Activated B cell treated with CpG ODN at 0.5 μM for 24 hours (primary cell): ENCODE measurements at regions not wholly inside any gene's neighbourhood (a gene's known extent, or its start where the extent isn't known, plus 50 kb on each side); places are given as distances from the start of the nearest gene placed in this dataset.

Source experiments
- ATAC-seq: fragments of 200-7000 bp; cut with Tn5 transposase; one replicate; pipeline ENCODE4 v1.10.0; 2021; ENCODE audit warnings: low read depth, mild to moderate bottlenecking, moderate library complexity
- CTCF ChIA-PET: fragments of 350-600 bp; sonication (Branson Sonifier 250); formaldehyde crosslinking; loops from one replicate; lab custom pipeline; 2021; ENCODE audit warnings: antibody characterized with exemption; lab: Charles Lee
- POLR2A ChIA-PET: fragments of 350-600 bp; sonication (Branson Sonifier 250); formaldehyde crosslinking; loops from one replicate; lab custom pipeline; 2021; ENCODE audit warnings: antibody characterized with exemption; lab: Charles Lee
- DNase-seq: peaks from one replicate; pipeline ENCODE4 v3.0.0; 2022
- H3K27ac Mint-ChIP-seq: one replicate; pipeline ENCODE4 v1.8.0; 2020; ENCODE audit warnings: mixed read lengths
- H3K27me3 Mint-ChIP-seq: one replicate; pipeline ENCODE4 v1.8.0; 2021; ENCODE audit warnings: mixed read lengths
- H3K36me3 Mint-ChIP-seq: one replicate; pipeline ENCODE4 v1.8.0; 2021; ENCODE audit warnings: low read depth, mixed read lengths
- H3K4me1 Mint-ChIP-seq: one replicate; pipeline ENCODE4 v1.8.0; 2021; ENCODE audit warnings: mixed read lengths
- H3K4me3 Mint-ChIP-seq: one replicate; pipeline ENCODE4 v1.8.0; 2020; ENCODE audit warnings: mild to moderate bottlenecking, mixed read lengths
- H3K9me3 Mint-ChIP-seq: one replicate; pipeline ENCODE4 v1.8.0; 2020; ENCODE audit warnings: mixed read lengths
- intact Hi-C: fragments of 100-400 bp; cut with micrococcal nuclease; formaldehyde crosslinking; loops from one replicate; pipeline ENCODE4 v1.15.1; 2024
- TF ChIP-seq, protein P1 (sequence below): fragments of 200-600 bp; IDR thresholded peaks from one replicate; pipeline ENCODE4 v1.8.0; 2022; ENCODE audit warnings: antibody characterized with exemption, mild to moderate bottlenecking

GRCh38 chr1:4276238-4276637 is 376.2 kb upstream of the C1orf174 start:
- ChIA-PET POLR2A (no interaction called here), CTCF (no interaction called here)
- TF ChIP-seq, protein P1, sequence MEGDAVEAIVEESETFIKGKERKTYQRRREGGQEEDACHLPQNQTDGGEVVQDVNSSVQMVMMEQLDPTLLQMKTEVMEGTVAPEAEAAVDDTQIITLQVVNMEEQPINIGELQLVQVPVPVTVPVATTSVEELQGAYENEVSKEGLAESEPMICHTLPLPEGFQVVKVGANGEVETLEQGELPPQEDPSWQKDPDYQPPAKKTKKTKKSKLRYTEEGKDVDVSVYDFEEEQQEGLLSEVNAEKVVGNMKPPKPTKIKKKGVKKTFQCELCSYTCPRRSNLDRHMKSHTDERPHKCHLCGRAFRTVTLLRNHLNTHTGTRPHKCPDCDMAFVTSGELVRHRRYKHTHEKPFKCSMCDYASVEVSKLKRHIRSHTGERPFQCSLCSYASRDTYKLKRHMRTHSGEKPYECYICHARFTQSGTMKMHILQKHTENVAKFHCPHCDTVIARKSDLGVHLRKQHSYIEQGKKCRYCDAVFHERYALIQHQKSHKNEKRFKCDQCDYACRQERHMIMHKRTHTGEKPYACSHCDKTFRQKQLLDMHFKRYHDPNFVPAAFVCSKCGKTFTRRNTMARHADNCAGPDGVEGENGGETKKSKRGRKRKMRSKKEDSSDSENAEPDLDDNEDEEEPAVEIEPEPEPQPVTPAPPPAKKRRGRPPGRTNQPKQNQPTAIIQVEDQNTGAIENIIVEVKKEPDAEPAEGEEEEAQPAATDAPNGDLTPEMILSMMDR: no peak
- no peaks in the 10 kb centered on the region for H3K4me1 Mint-ChIP-seq
- H3K9me3 Mint-ChIP-seq: peaks cover 8% of the 10 kb centered on the region
- intact Hi-C loops: no loop called here
- H3K36me3 Mint-ChIP-seq: no peaks in the 10 kb centered on the region
- no peak for DNase-seq
- no peak overlapping the region for H3K27ac Mint-ChIP-seq
- no peak for ATAC-seq
- no peak overlapping the region for H3K4me3 Mint-ChIP-seq
- peaks cover 3% of the 10 kb centered on the region for H3K27me3 Mint-ChIP-seq

DNA sequence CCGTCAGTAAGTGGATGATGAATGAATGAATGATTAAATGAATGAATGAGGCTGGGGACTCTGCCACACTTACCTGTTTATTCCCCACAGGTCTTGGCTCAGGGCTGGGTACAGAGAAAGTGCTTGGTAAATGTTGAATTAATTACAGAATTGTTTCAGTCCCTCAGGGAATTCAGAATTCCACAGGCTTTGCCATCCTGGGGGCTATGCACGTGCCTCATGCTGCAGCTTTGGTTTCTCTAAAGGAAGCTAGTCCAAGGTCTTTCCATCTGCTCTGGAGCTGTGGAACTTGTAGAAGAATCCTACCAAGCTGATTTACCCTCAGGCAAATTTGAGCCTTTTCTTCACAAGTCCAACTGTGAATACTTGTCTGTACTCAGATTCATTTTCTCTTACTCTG is 376.8 kb upstream of the AJAP1 start:
- Mint-ChIP-seq H3K27me3 (peaks cover 3% of the 10 kb centered on the region), H3K4me3 (no peak overlapping the region), H3K4me1 (no peaks in the 10 kb centered on the region), H3K27ac (no peak overlapping the region), H3K36me3 (no peaks in the 10 kb centered on the region), H3K9me3 (peaks cover 8% of the 10 kb centered on the region)
- TF ChIP-seq, protein P1: no peak
- ChIA-PET POLR2A (no interaction called here), CTCF (no interaction called here)
- no peak for DNase-seq
- intact Hi-C loops: no loop called here
- no peak for ATAC-seq

DNA sequence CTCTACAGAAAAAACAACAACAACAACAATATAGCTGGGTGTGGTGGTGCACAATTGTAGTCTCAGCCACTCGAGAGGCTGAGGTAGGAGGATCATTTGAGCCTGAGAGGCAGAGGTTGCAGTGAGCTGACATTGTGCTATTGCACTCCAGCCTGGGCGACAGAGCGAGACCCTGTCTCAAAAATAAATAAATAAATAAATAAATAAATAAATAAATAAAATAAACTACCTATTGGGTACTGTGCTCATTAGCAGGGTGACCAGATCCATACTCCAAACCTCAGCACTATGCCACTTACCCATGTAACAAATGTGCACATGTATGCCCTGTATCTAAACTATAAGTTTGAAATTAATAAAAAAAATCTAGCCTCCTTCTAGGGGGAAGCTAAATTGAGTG is 369.4 kb upstream of the AJAP1 start:
- no peak for ATAC-seq
- TF ChIP-seq, protein P1: no peak
- Mint-ChIP-seq H3K4me1 (no peaks in the 10 kb centered on the region), H3K4me3 (no peak overlapping the region), H3K27ac (no peak overlapping the region), H3K36me3 (no peaks in the 10 kb centered on the region), H3K9me3 (peaks cover 15% of the 10 kb centered on the region), H3K27me3 (peaks cover 6% of the 10 kb centered on the region)
- CTCF ChIA-PET: no interaction called here
- intact Hi-C loops: no loop called here
- no peak for DNase-seq
- POLR2A ChIA-PET: no interaction called here

DNA sequence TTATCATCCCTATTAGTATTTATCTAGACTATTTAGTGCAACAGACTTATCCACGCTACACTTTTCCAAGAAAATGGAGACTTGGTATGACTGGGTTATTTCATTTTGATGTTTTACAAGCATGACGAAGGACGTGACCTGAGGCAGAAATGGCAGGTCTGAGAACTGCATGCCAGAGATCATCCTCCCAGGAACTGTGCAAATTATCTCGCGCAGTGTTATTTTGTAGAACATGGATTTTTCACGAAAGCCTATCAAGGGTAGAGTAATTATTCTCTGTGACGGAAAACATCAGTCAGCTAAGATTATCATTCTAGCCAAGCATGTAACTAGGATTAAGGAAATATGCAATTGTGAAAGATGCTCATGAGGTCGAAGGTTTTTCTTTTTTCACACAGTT is 361.5 kb upstream of the AJAP1 start:
- ChIA-PET CTCF (no interaction called here), POLR2A (no interaction called here)
- DNase-seq: no peak
- H3K9me3 Mint-ChIP-seq: peaks cover 18% of the 10 kb centered on the region
- no peak for ATAC-seq
- H3K4me1 Mint-ChIP-seq: no peaks in the 10 kb centered on the region
- peaks cover 5% of the 10 kb centered on the region for H3K27me3 Mint-ChIP-seq
- H3K36me3 Mint-ChIP-seq: no peaks in the 10 kb centered on the region
- intact Hi-C loops: no loop called here
- H3K4me3 Mint-ChIP-seq: no peak overlapping the region
- TF ChIP-seq, protein P1: no peak
- H3K27ac Mint-ChIP-seq: no peak overlapping the region

DNA sequence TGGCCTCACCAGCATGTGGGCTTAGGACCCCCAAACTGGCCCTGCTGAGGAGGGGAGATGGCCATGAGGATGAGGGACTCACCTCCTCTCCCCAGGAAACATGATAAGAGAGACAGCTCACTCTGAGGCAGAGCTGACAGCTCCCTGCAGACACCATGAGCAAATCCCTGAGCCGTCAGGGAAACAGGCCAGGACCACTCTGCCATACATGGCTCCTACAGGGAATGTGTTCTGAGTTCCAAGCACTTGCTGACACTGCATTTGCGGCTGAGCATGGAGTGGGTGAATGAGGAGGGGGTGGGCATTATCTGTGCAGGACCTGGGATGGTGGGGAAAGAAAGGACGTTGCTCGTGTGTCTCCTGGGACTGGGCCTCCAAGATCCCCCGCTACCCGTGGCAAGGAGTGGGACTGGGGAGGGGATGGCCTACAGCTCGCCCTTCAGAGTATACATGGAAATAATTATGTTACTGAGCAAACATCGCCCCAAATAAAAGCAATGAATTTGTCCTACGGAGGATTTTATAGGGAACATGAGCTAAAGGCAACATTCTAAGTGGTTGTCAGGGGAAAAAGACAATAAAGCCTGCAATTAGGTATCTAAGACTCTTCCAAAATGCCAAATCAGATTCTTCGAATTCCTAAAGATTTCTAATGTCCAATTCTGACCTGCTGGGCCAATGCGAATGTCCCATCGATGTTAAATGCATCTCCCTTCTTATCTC is 355.9 kb upstream of the AJAP1 start:
- CTCF ChIA-PET: no interaction called here
- POLR2A ChIA-PET: no interaction called here
- no peaks in the 10 kb centered on the region for H3K36me3 Mint-ChIP-seq

More for the DNA sequence above, 355.9 kb upstream of the AJAP1 start:
- Mint-ChIP-seq H3K27ac (no peak overlapping the region), H3K27me3 (no peaks in the 10 kb centered on the region), H3K4me1 (no peaks in the 10 kb centered on the region), H3K9me3 (peaks cover 9% of the 10 kb centered on the region), H3K4me3 (no peak overlapping the region)
- ATAC-seq (no peak), DNase-seq (no peak)
- TF ChIP-seq, protein P1: no peak
- intact Hi-C loops: no loop called here
